CD1c-positive myeloid dendritic cell (primary cell): ENCODE measurements at regions not wholly inside any gene's neighbourhood (a gene's known extent, or its start where the extent isn't known, plus 50 kb on each side); places are given as distances from the start of the nearest gene placed in this dataset.
"Not testable (repeated sequence)": the region's sequence is repeated elsewhere in the genome, so short reads cannot be mapped to it uniquely, and the experiment has no call there.

ENCODE experiments used
- DNase-seq: peaks from one replicate; pipeline ENCODE4 v3.0.0-alpha.2; 2016; ENCODE audit errors: extremely low spot score

- DNase-seq: no peak
Measured at GRCh38 chr9:19938990-19939733, 150.3 kb upstream of the SLC24A2 start.

GRCh38 chr9:19937121-19937520 is 148.3 kb upstream of the SLC24A2 start:
- DNase-seq: no peak

- DNase-seq: no peak
Measured at GRCh38 chr9:19936598-19936997, 147.8 kb upstream of the SLC24A2 start.

- no peak for DNase-seq
Measured at GRCh38 chr9:19935422-19935821, 146.6 kb upstream of the SLC24A2 start.

GRCh38 chr9:19934301-19934871 is 145.5 kb upstream of the SLC24A2 start:
- DNase-seq: no peak

- DNase-seq: peak; percentile 30
Measured at GRCh38 chr9:19931098-19931890, 142.5 kb upstream of the SLC24A2 start.

GRCh38 chr9:19927560-19927959 is 138.7 kb upstream of the SLC24A2 start:
- DNase-seq: no peak

GRCh38 chr9:19926774-19927173 is 137.9 kb upstream of the SLC24A2 start:
- no peak for DNase-seq

- peak; percentile 86 for DNase-seq
Measured at GRCh38 chr9:19925674-19926503, 137.1 kb upstream of the SLC24A2 start.

- peak; percentile 7 for DNase-seq
Measured at GRCh38 chr9:19924080-19924479, 135.2 kb upstream of the SLC24A2 start.

GRCh38 chr9:19922476-19923118 is 133.8 kb upstream of the SLC24A2 start:
- DNase-seq: no peak

- no peak for DNase-seq
Measured at GRCh38 chr9:19920401-19920800, 131.6 kb upstream of the SLC24A2 start.

- DNase-seq: no peak
Measured at GRCh38 chr9:19918630-19919029, 129.8 kb upstream of the SLC24A2 start.

- no peak for DNase-seq
Measured at GRCh38 chr9:19914044-19914443, 125.2 kb upstream of the SLC24A2 start.

- DNase-seq: no peak
Measured at GRCh38 chr9:19913151-19913550, 124.3 kb upstream of the SLC24A2 start.

- no peak for DNase-seq
Measured at GRCh38 chr9:19903076-19903475, 114.2 kb upstream of the SLC24A2 start.

GRCh38 chr9:19901586-19901985 is 112.7 kb upstream of the SLC24A2 start:
- DNase-seq: no peak

GRCh38 chr9:19896161-19896560 is 107.3 kb upstream of the SLC24A2 start:
- no peak for DNase-seq

- DNase-seq: not testable (repeated sequence)
Measured at GRCh38 chr9:19895578-19895977, 106.7 kb upstream of the SLC24A2 start.

GRCh38 chr9:19895006-19895405 is 106.2 kb upstream of the SLC24A2 start:
- no peak for DNase-seq

- DNase-seq: no peak
Measured at GRCh38 chr9:19885608-19886007, 96.8 kb upstream of the SLC24A2 start.
